SHP77 treated with DMSO at 0.1 percent for 48 hours (cell line): ENCODE measurements at regions not wholly inside any gene's neighbourhood (a gene's known extent, or its start where the extent isn't known, plus 50 kb on each side); places are given as distances from the start of the nearest gene placed in this dataset.

ENCODE experiments used
- DNase-seq: peaks from one replicate; lab custom pipeline; 2025; lab: John Stamatoyannopoulos, UW

GRCh38 chr13:44120849-44121755 is 241.4 kb downstream of the LACC1 start:
- no peak for DNase-seq

- no peak for DNase-seq
Observed at GRCh38 chr13:44124352-44124751, 244.6 kb downstream of the LACC1 start.

DNA sequence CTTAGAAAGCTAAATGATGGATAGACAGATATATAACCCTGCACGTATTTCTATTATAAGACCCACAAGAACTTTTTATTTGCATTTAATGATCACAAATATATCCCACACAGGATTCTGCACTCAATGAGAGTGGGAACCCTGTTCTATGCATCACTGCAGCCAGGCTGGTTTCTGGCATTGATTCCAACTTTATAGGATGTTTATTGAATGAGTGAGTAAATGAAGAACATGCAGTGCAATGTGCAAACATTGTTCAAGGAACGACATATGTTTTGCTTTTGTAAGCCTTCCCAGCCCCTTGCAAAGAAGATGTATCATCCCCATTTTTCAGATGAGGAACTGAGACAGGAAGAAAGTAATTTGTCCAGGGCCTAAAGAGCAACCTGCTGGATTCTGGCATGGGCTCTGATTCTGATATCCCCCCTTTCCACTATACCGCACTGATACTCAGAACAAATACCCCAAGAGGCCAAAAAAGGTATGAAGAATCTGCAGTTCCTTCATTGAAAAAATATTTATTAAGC is 246.3 kb downstream of the LACC1 start:
- no peak for DNase-seq

DNA sequence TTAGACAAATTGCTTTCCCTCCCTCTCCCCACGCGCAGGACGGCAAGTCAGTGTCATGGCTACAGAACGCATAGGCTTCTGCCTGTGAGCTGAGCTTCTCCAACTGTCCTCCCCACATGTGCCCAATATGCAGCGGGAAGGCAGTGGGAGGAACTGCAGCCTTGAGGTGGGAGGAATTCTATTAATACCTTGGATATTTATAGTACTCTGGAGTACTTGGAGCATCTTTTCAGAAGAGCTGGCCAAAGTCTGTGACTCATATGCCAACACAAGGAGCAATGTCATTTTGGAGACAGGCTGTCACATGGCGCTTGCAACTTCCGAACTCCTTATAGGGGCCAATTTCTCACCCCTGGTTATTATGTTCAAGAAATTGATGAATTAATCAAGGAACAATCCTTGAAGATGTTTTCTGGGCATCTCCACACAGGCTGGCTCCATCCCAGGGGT is 245.0 kb upstream of the SERP2 start:
- DNase-seq, result no peak

DNA sequence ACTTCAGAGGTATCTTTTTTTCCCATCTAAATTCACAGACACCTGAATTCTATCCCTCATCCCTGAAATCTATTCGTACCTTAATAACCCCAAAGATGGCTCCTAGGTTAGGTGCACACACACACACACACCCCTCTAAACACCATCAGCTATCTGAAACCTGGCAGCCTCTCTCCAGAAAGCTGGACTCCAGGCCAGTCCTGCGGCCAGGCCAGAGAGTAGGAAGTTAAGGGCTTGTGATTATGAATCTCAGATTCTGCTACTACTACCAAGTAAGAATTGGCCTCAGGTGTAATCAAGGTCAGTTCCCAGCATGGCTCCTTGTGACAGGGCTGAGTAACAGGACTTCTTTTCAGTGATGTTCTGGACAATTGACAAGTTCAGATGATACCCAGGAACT is 244.2 kb upstream of the SERP2 start:
- no peak for DNase-seq

DNA sequence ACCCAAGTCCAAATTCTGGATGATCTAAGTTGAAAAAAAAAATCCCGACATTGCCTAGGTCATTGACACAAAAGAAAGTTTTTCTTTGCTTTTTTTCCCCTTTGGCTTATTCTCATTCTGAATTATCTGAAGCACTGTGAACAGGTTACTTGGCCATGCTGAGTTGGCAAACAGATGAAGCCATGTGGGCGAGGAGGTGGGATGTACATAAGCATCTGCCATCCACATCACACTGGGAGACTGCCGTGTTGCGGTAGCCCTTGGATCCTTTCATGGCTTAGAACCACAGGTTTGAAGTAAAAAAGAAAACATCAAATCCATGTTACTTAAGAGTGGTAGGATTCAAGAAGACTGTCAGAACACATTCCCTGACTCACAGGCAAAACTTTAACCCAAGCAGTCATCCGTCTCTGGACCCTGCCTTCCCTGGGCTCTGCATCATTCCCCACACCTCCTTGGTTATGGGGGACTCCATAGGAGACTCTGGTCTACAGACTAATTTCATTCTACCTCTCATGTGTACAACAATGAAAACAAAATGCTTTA is 242.5 kb upstream of the SERP2 start:
- DNase-seq, result no peak

DNA sequence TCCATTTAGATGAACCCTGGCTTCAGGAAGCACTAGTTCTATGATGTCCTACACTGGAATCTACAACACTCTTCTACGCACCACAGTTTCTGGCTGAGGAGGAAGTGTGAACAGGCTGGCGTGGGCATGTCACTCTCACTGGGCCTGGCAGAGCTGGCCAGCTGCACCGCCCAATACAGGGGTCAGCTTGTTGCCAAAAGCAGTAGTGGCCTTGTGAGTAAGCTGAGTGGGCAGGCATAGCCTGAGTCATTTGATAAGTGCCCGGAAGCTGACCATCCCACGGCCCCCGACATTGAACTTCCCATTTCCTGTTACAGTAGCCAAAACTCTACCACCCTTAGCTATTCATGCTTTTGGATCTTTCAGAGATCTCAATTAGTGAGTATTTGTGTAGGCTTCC is 240.9 kb upstream of the SERP2 start:
- DNase-seq, result no peak

DNA sequence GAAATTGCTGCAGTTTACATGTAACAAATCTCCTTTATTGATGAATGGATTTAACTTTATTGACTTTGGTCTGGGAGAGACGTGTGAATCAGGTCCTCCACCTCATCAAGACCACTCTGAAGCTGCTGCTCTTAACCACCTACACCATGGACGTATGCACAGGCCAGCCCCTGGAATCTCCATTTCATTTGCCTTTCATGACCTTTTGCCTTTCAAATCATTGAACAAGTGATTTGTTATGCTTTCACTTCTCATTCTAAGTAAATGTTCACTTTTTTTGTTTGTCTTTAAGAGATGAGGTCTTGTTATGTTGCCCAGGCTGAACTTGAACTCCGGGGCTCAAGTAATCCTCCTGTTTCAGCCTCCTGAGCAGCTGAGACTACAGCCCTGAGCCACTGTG is 240.0 kb upstream of the SERP2 start:
- DNase-seq, result no peak

- no peak for DNase-seq
Observed at GRCh38 chr13:44135566-44135965, 238.1 kb upstream of the SERP2 start.

DNA sequence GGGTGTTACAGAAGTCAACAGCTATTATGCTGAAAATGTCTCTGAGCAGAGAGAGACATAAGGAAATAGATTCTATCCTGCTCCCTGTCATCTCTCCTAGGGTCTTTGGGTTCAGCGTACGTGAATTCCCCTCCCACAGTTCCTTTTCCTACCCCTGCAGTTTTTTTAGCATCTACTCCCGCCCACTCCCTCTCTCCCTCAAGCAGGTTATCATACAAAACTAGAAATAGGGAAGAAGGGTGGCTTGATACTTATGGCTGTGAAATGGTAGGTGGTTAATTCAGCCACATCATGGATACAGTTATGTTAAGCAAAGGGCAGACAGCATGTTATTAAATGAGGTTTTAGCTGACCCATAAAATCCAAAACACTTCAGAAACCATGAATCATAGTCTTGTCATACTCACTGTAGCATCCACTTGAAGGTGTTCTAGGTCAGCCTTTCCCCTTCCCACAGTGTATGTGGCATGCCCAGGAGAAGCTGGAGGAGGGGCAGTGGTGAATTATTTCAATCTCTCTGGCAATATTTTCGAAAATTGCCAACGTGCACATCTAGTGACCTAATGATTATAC is 236.8 kb upstream of the SERP2 start:
- DNase-seq, result no peak

GRCh38 chr13:44137466-44137865 is 236.2 kb upstream of the SERP2 start:
- DNase-seq, result no peak

- DNase-seq, result peak; percentile 93
Observed at GRCh38 chr13:44140146-44140545, 233.5 kb upstream of the SERP2 start.

DNA sequence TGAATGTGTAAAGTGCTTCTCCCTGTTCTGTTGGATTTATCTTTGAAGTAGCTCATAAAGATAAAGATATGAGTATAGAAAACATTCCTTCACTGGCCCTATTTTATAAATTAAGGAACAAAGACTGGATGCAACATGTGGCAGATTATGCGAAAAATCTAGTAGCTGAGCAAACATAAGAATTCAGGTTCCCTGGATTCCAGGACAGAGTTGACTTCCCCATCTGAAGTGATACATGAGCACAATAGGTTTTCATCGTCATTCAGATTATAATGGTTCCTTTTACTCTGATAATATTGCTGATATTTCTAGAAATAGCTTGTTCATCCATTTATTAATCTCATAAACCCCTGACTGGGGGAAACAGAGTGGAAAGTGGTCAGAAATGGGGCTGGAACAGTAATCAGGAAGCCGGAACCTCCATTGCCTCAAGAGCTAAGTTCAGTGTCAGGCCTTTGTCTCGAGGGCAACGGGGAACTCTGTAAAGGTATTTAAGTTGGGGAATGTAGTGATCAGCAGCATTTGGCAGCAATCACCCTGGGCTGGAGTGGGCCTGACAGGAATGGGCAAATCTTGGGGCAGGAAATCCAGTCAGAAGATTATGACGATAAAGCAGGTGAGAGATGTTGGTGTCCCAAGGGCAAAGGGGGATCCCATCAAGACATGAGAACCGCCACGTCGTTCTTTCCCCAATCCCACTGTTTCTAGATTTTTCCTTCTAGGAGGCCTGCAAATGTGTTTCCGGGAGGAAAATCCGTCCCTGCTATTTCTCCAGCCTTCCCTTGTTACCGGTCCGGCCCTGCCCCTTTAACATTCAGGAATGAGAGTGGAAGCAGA is 232.5 kb upstream of the SERP2 start:
- DNase-seq, result no peak

- DNase-seq, result peak; percentile 95
Observed at GRCh38 chr13:44141725-44142539, 231.7 kb upstream of the SERP2 start.

- no peak for DNase-seq
Observed at GRCh38 chr13:44142540-44142867, 231.1 kb upstream of the SERP2 start.

- DNase-seq, result no peak
Observed at GRCh38 chr13:44142941-44143665, 230.5 kb upstream of the SERP2 start.

DNA sequence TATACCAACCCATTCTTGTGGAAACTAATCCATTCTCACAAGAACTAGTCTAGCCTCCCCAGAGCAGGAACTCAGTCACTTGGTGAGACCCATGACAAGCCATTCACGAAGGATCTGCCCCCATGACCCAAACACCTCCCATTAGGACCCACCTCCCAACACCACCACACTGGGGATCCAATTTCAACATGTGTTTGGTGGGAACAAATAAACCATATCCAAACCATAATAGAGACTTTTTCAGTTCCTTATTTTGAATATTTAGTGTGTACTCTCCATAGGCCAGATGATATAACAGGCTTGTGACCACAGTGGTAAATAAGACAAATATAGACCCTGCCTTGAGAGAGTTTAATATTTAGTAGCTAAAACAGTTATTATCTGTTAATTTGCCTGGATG is 227.5 kb upstream of the SERP2 start:
- no peak for DNase-seq

- DNase-seq, result no peak
Observed at GRCh38 chr13:44147233-44147632, 226.4 kb upstream of the SERP2 start.

DNA sequence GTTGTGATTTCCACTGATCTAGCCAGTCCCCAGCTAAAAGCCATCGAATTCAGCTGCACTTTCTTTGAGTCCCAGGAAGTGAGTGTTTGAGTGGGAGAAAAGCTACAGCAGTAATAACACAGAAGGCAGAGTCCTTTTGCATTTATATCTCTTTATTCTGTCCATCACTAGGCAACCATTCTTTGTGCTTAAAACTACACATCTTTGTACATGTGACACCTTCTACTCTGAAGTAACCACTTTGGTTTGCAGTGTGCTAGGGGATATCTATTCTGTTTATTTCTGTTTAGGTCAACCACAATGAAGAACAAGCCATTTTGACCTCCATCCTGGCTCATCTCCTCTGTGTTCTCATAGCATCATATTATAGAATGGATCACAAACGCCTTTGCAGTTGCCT is 226.0 kb upstream of the SERP2 start:
- DNase-seq, result no peak

- no peak for DNase-seq
Observed at GRCh38 chr13:44148159-44148914, 225.3 kb upstream of the SERP2 start.
